Colon (tissue), 2 donors: ENCODE measurements at regions not wholly inside any gene's neighbourhood (a gene's known extent, or its start where the extent isn't known, plus 50 kb on each side); places are given as distances from the start of the nearest gene placed in this dataset.
"Not testable (repeated sequence)": the region's sequence is repeated elsewhere in the genome, so short reads cannot be mapped to it uniquely, and the experiment has no call there.

Experiments
- FAIRE-seq: peaks from 2 replicates; lab custom pipeline; 2012; peaks lifted over from hg19 to GRCh38; lab: Jason Lieb, UNC
- donor health status: control.
- donor health status: control.

GRCh38 chr12:33825986-33826602, 196.2 kb upstream of the ALG10 start:
- no peak for FAIRE-seq

- FAIRE-seq, result no peak
These were observed 194.0 kb upstream of the ALG10 start for GRCh38 chr12:33828326-33828725.

GRCh38 chr12:33830070-33830469, 192.2 kb upstream of the ALG10 start:
- no peak for FAIRE-seq

GRCh38 chr12:33832900-33833299, 189.4 kb upstream of the ALG10 start:
- FAIRE-seq, result no peak

GRCh38 chr12:33834672-33835071, 187.6 kb upstream of the ALG10 start:
- FAIRE-seq, result no peak

- FAIRE-seq, result no peak
These were observed 145.7 kb upstream of the ALG10 start for GRCh38 chr12:33876618-33877017.

- FAIRE-seq, result no peak
These were observed 129.9 kb upstream of the ALG10 start for GRCh38 chr12:33892425-33892824.

GRCh38 chr12:33920460-33920859, 101.8 kb upstream of the ALG10 start:
- FAIRE-seq, result not testable (repeated sequence)

- FAIRE-seq, result no peak
These were observed 96.2 kb upstream of the ALG10 start for GRCh38 chr12:33926095-33926494.

- FAIRE-seq, result not testable (repeated sequence)
These were observed 84.6 kb upstream of the ALG10 start for GRCh38 chr12:33937669-33938068.

GRCh38 chr12:33942172-33942571, 80.1 kb upstream of the ALG10 start:
- FAIRE-seq, result no peak

- FAIRE-seq, result no peak
These were observed 77.4 kb upstream of the ALG10 start for GRCh38 chr12:33944703-33945437.

GRCh38 chr12:33945438-33945784, 76.9 kb upstream of the ALG10 start:
- FAIRE-seq, result no peak

- FAIRE-seq, result not testable (repeated sequence)
These were observed 56.1 kb upstream of the ALG10 start for GRCh38 chr12:33966219-33966618.

GRCh38 chr12:33967760-33968159, 54.5 kb upstream of the ALG10 start:
- FAIRE-seq, result no peak
